Erythroblast (primary cell): ENCODE measurements at regions not wholly inside any gene's neighbourhood (a gene's known extent, or its start where the extent isn't known, plus 50 kb on each side); places are given as distances from the start of the nearest gene placed in this dataset.

ENCODE experiments used
- GATA1 ChIP-seq: IDR thresholded peaks from 2 replicates; pipeline ENCODE4 v1.6.1; 2011; ENCODE audit warnings: low read depth, mild to moderate bottlenecking, control low read depth, low read length, moderate library complexity
- POLR2A ChIP-seq: IDR thresholded peaks from 2 replicates; pipeline ENCODE4 v1.6.1; 2011; ENCODE audit warnings: mild to moderate bottlenecking, low read length

GRCh38 chr10:52481986-52482555 is 168.0 kb downstream of the DKK1 start:
- TF ChIP-seq POLR2A (no peak), GATA1 (no peak)
